Activated T-helper 2 cell treated with anti-CD3 and anti-CD28 coated beads, Interferon-gamma antibody, Interleukin-2, Interleukin-4, amounts not matched to agents 10 μg/mL and 5 μg/mL and 100 μg/mL, durations not matched to agents 14 hours and 24 hours and 36 hours (primary cell): ENCODE measurements at regions not wholly inside any gene's neighbourhood (a gene's known extent, or its start where the extent isn't known, plus 50 kb on each side); places are given as distances from the start of the nearest gene placed in this dataset.

Experiments used
- DNase-seq: peaks from one replicate; pipeline ENCODE4 v3.0.0; 2021; ENCODE audit warnings: low spot score
- H3K27ac Mint-ChIP-seq: one replicate; pipeline ENCODE4 v1.8.0; 2021; ENCODE audit warnings: mixed read lengths
- H3K27me3 Mint-ChIP-seq: one replicate; pipeline ENCODE4 v1.8.0; 2021; ENCODE audit warnings: low read depth, mixed read lengths
- H3K36me3 Mint-ChIP-seq: one replicate; pipeline ENCODE4 v1.8.0; 2021; ENCODE audit warnings: low read depth, mixed read lengths
- H3K4me1 Mint-ChIP-seq: one replicate; pipeline ENCODE4 v1.8.0; 2021; ENCODE audit warnings: low read depth, mixed read lengths
- H3K4me3 Mint-ChIP-seq: one replicate; pipeline ENCODE4 v1.8.0; 2021; ENCODE audit warnings: low read depth, mild to moderate bottlenecking, moderate library complexity, mixed read lengths
- H3K9me3 Mint-ChIP-seq: one replicate; pipeline ENCODE4 v1.8.0; 2021; ENCODE audit warnings: mixed read lengths
- intact Hi-C: fragments of 100-400 bp; cut with micrococcal nuclease; formaldehyde crosslinking; loops from one replicate; pipeline ENCODE4 v1.15.1; 2023

- Mint-ChIP-seq H3K27me3 (no peaks in the 10 kb centered on the region), H3K9me3 (no peaks in the 10 kb centered on the region), H3K36me3 (no peaks in the 10 kb centered on the region), H3K4me1 (no peaks in the 10 kb centered on the region), H3K4me3 (no peak overlapping the region), H3K27ac (no peak overlapping the region)
- no peak for DNase-seq
- intact Hi-C loops: no loop called here
Measured at GRCh38 chr14:104358528-104359300, 220.3 kb downstream of the KIF26A start.

- Mint-ChIP-seq H3K9me3 (no peaks in the 10 kb centered on the region), H3K36me3 (no peaks in the 10 kb centered on the region), H3K4me1 (no peaks in the 10 kb centered on the region), H3K27me3 (no peaks in the 10 kb centered on the region), H3K27ac (no peak overlapping the region), H3K4me3 (no peak overlapping the region)
- intact Hi-C loops: no loop called here
- DNase-seq: no peak
Measured at GRCh38 chr14:104359301-104359968, 220.1 kb upstream of the C14orf180 start.

GRCh38 chr14:104359969-104360442, 219.6 kb upstream of the C14orf180 start:
- intact Hi-C loops: no loop called here
- no peak overlapping the region for H3K4me3 Mint-ChIP-seq
- H3K9me3 Mint-ChIP-seq: no peaks in the 10 kb centered on the region

GRCh38 chr14:104360501-104360900, 219.1 kb upstream of the C14orf180 start:
- no peak for DNase-seq
- Mint-ChIP-seq H3K27ac (no peak overlapping the region), H3K4me3 (no peak overlapping the region), H3K27me3 (no peaks in the 10 kb centered on the region), H3K36me3 (no peaks in the 10 kb centered on the region), H3K9me3 (no peaks in the 10 kb centered on the region), H3K4me1 (no peaks in the 10 kb centered on the region)
- intact Hi-C loops: no loop called here

More at GRCh38 chr14:104359969-104360442, 219.6 kb upstream of the C14orf180 start:
- Mint-ChIP-seq H3K27ac (no peak overlapping the region), H3K36me3 (no peaks in the 10 kb centered on the region), H3K27me3 (no peaks in the 10 kb centered on the region), H3K4me1 (no peaks in the 10 kb centered on the region)
- DNase-seq: no peak

GRCh38 chr14:104361101-104361591, 218.4 kb upstream of the C14orf180 start:
- no peaks in the 10 kb centered on the region for H3K27me3 Mint-ChIP-seq
- H3K36me3 Mint-ChIP-seq: no peaks in the 10 kb centered on the region
- intact Hi-C loops: no loop called here
- no peaks in the 10 kb centered on the region for H3K4me1 Mint-ChIP-seq
- no peak overlapping the region for H3K27ac Mint-ChIP-seq
- H3K4me3 Mint-ChIP-seq: no peak overlapping the region
- H3K9me3 Mint-ChIP-seq: no peaks in the 10 kb centered on the region
- no peak for DNase-seq

GRCh38 chr14:104361921-104362681, 217.5 kb upstream of the C14orf180 start:
- H3K36me3 Mint-ChIP-seq: no peaks in the 10 kb centered on the region
- DNase-seq: no peak
- H3K4me1 Mint-ChIP-seq: no peaks in the 10 kb centered on the region
- H3K9me3 Mint-ChIP-seq: no peaks in the 10 kb centered on the region
- no peak overlapping the region for H3K27ac Mint-ChIP-seq
- intact Hi-C loops: no loop called here
- no peak overlapping the region for H3K4me3 Mint-ChIP-seq
- no peaks in the 10 kb centered on the region for H3K27me3 Mint-ChIP-seq

GRCh38 chr14:104362761-104363605, 216.6 kb upstream of the C14orf180 start:
- Mint-ChIP-seq H3K9me3 (no peaks in the 10 kb centered on the region), H3K36me3 (no peaks in the 10 kb centered on the region), H3K27me3 (no peaks in the 10 kb centered on the region), H3K4me1 (no peaks in the 10 kb centered on the region), H3K27ac (no peak overlapping the region), H3K4me3 (no peak overlapping the region)
- intact Hi-C loops: no loop called here
- DNase-seq: no peak

GRCh38 chr14:104363891-104364760, 215.4 kb upstream of the C14orf180 start:
- H3K9me3 Mint-ChIP-seq: no peaks in the 10 kb centered on the region
- H3K4me3 Mint-ChIP-seq: no peak overlapping the region
- H3K27me3 Mint-ChIP-seq: no peaks in the 10 kb centered on the region
- no peak overlapping the region for H3K27ac Mint-ChIP-seq
- H3K4me1 Mint-ChIP-seq: no peaks in the 10 kb centered on the region
- no peaks in the 10 kb centered on the region for H3K36me3 Mint-ChIP-seq
- no peak for DNase-seq
- intact Hi-C loops: no loop called here

- H3K4me1 Mint-ChIP-seq: no peaks in the 10 kb centered on the region
- no peak overlapping the region for H3K27ac Mint-ChIP-seq
- no peaks in the 10 kb centered on the region for H3K36me3 Mint-ChIP-seq
- no peaks in the 10 kb centered on the region for H3K9me3 Mint-ChIP-seq
- no peak for DNase-seq
- intact Hi-C loops: no loop called here
- H3K27me3 Mint-ChIP-seq: no peaks in the 10 kb centered on the region
- no peak overlapping the region for H3K4me3 Mint-ChIP-seq
Measured at GRCh38 chr14:104364830-104365229, 214.7 kb upstream of the C14orf180 start.

GRCh38 chr14:104366931-104367865, 212.4 kb upstream of the C14orf180 start:
- intact Hi-C loops: no loop called here
- H3K27me3 Mint-ChIP-seq: no peaks in the 10 kb centered on the region
- H3K27ac Mint-ChIP-seq: no peak overlapping the region
- no peak for DNase-seq
- H3K36me3 Mint-ChIP-seq: no peaks in the 10 kb centered on the region
- H3K9me3 Mint-ChIP-seq: no peaks in the 10 kb centered on the region
- H3K4me3 Mint-ChIP-seq: no peak overlapping the region
- H3K4me1 Mint-ChIP-seq: no peaks in the 10 kb centered on the region
